HEK293 (cell line): ENCODE measurements at regions not wholly inside any gene's neighbourhood (a gene's known extent, or its start where the extent isn't known, plus 50 kb on each side); places are given as distances from the start of the nearest gene placed in this dataset.

ENCODE experiments used
- CTCF ChIA-PET: fragments of 350-600 bp; formaldehyde crosslinking; extraction: SDS; loops from one replicate; lab custom pipeline; 2021; ENCODE audit warnings: antibody characterized with exemption; lab: Yijun Ruan, JAX
- POLR2A ChIA-PET: fragments of 300-600 bp; formaldehyde crosslinking; extraction: SDS; loops from one replicate; lab custom pipeline; 2020; ENCODE audit warnings: antibody characterized with exemption, inconsistent platforms; lab: Yijun Ruan, JAX
- H3K27ac ChIP-seq: fragments of 200-500 bp; sonication (Bioruptor generic); 2 replicates; pipeline ENCODE4 v1.5.1; 2014; ENCODE audit warnings: low read depth, low read length, control low read depth, inconsistent platforms; ENCODE audit errors: extremely low read depth
- H3K36me3 ChIP-seq, 2 experiments: fragments of 200-500 bp in 1 of 2; sonication (Bioruptor generic) in 1 of 2; 1 replicate in 1 of 2; 2 replicates in 1 of 2; pipeline ENCODE4 v1.5.1; 2014 to 2017; ENCODE audit warnings: inconsistent platforms in 2 of 2, low read length in 2 of 2; ENCODE audit not compliant: control insufficient read depth in 2 of 2, insufficient read depth in 1 of 2
- H3K4me1 ChIP-seq: fragments of 200-500 bp; sonication (Bioruptor generic); 2 replicates; pipeline ENCODE4 v1.5.1; 2014; ENCODE audit warnings: mild to moderate bottlenecking, low read length, inconsistent platforms; ENCODE audit not compliant: control insufficient read depth, insufficient read depth
- H3K4me3 ChIP-seq: 2 replicates; pipeline ENCODE4 v1.5.1; 2011; ENCODE audit warnings: low read depth, mild to moderate bottlenecking, control low read depth, low read length, moderate library complexity
- H3K9me3 ChIP-seq: fragments of 200-500 bp; sonication (Bioruptor generic); 2 replicates; pipeline ENCODE4 v1.5.1; 2014; ENCODE audit warnings: low read depth, low read length, inconsistent platforms; ENCODE audit not compliant: control insufficient read depth, insufficient read depth
- ATF2 ChIP-seq: fragments of 450-650 bp; formaldehyde crosslinking; IDR thresholded peaks from 2 replicates; pipeline ENCODE4 v1.5.1; 2016; ENCODE audit warnings: missing biosample characterization, missing genetic modification characterization, low read depth
- BCL11A ChIP-seq: fragments of 450-650 bp; formaldehyde crosslinking; IDR thresholded peaks from 2 replicates; pipeline ENCODE4 v1.5.1; 2016; ENCODE audit warnings: low read depth, missing biosample characterization, missing genetic modification characterization
- BCL11B ChIP-seq: fragments of 450-650 bp; formaldehyde crosslinking; IDR thresholded peaks from 2 replicates; pipeline ENCODE4 v1.5.1; 2016; ENCODE audit warnings: low read depth, missing biosample characterization, missing genetic modification characterization
- GLI2 ChIP-seq: fragments of 450-650 bp; formaldehyde crosslinking; IDR thresholded peaks from 2 replicates; pipeline ENCODE4; 2017; ENCODE audit warnings: missing biosample characterization, missing genetic modification characterization, low read depth, borderline replicate concordance
- GLI4 ChIP-seq: fragments of 450-650 bp; formaldehyde crosslinking; IDR thresholded peaks from 2 replicates; pipeline ENCODE4 v1.5.1; 2016; ENCODE audit warnings: missing biosample characterization, missing genetic modification characterization
- KLF17 ChIP-seq: fragments of 450-650 bp; formaldehyde crosslinking; IDR thresholded peaks from 2 replicates; pipeline ENCODE4 v1.5.1; 2016; ENCODE audit warnings: missing biosample characterization, missing genetic modification characterization
- KLF8 ChIP-seq: fragments of 450-650 bp; formaldehyde crosslinking; IDR thresholded peaks from 2 replicates; pipeline ENCODE4 v1.5.1; 2016; ENCODE audit warnings: missing biosample characterization, missing genetic modification characterization
- KLF9 ChIP-seq: fragments of 450-650 bp; formaldehyde crosslinking; IDR thresholded peaks from 2 replicates; pipeline ENCODE4 v1.5.1; 2016; ENCODE audit warnings: missing biosample characterization, missing genetic modification characterization, low read depth
- MYNN ChIP-seq: fragments of 450-650 bp; formaldehyde crosslinking; IDR thresholded peaks from 2 replicates; pipeline ENCODE4 v1.5.1; 2016; ENCODE audit warnings: missing biosample characterization, missing genetic modification characterization, borderline replicate concordance
- MZF1 ChIP-seq: fragments of 450-650 bp; formaldehyde crosslinking; IDR thresholded peaks from 2 replicates; pipeline ENCODE4 v1.5.1; 2017; ENCODE audit warnings: missing biosample characterization, missing genetic modification characterization, borderline replicate concordance
- SCRT1 ChIP-seq: fragments of 450-650 bp; formaldehyde crosslinking; IDR thresholded peaks from 2 replicates; pipeline ENCODE4 v1.5.1; 2016; ENCODE audit warnings: missing biosample characterization, missing genetic modification characterization, borderline replicate concordance
- SCRT2 ChIP-seq: fragments of 450-650 bp; formaldehyde crosslinking; IDR thresholded peaks from 2 replicates; pipeline ENCODE4 v1.5.1; 2016; ENCODE audit warnings: missing biosample characterization, missing genetic modification characterization
- ZFHX2 ChIP-seq: fragments of 450-650 bp; formaldehyde crosslinking; conservative IDR thresholded peaks from 2 replicates; pipeline ENCODE4 v1.5.1; 2016; ENCODE audit warnings: missing biosample characterization, missing genetic modification characterization
- ZNF133 ChIP-seq: fragments of 450-650 bp; formaldehyde crosslinking; IDR thresholded peaks from 2 replicates; pipeline ENCODE4 v1.5.1; 2016; ENCODE audit warnings: missing biosample characterization, missing genetic modification characterization
- ZNF138 ChIP-seq: fragments of 450-650 bp; formaldehyde crosslinking; IDR thresholded peaks from 2 replicates; pipeline ENCODE4 v1.5.1; 2016; ENCODE audit warnings: missing biosample characterization, missing genetic modification characterization, borderline replicate concordance
- ZNF175 ChIP-seq: fragments of 450-650 bp; formaldehyde crosslinking; IDR thresholded peaks from 2 replicates; pipeline ENCODE4 v1.5.1; 2016; ENCODE audit warnings: missing biosample characterization, missing genetic modification characterization
- ZNF324 ChIP-seq: fragments of 450-650 bp; formaldehyde crosslinking; IDR thresholded peaks from 2 replicates; pipeline ENCODE4 v1.5.1; 2016; ENCODE audit warnings: missing biosample characterization, missing genetic modification characterization
- ZNF548 ChIP-seq: fragments of 450-650 bp; formaldehyde crosslinking; IDR thresholded peaks from 2 replicates; pipeline ENCODE4 v1.5.1; 2016; ENCODE audit warnings: missing biosample characterization, missing genetic modification characterization
- ZNF707 ChIP-seq: fragments of 450-650 bp; formaldehyde crosslinking; IDR thresholded peaks from 2 replicates; pipeline ENCODE4 v1.5.1; 2016; ENCODE audit warnings: missing biosample characterization, missing genetic modification characterization
- ZNF830 ChIP-seq: fragments of 450-650 bp; IDR thresholded peaks from 2 replicates; pipeline ENCODE4 v1.5.0; 2018; ENCODE audit warnings: missing biosample characterization, missing genetic modification characterization, low read depth, mild to moderate bottlenecking, moderate library complexity
- TF ChIP-seq, protein P1 (sequence below): fragments of 450-650 bp; formaldehyde crosslinking; IDR thresholded peaks from 2 replicates; pipeline ENCODE4 v1.5.1; 2016; ENCODE audit warnings: missing biosample characterization, missing genetic modification characterization, borderline replicate concordance

DNA sequence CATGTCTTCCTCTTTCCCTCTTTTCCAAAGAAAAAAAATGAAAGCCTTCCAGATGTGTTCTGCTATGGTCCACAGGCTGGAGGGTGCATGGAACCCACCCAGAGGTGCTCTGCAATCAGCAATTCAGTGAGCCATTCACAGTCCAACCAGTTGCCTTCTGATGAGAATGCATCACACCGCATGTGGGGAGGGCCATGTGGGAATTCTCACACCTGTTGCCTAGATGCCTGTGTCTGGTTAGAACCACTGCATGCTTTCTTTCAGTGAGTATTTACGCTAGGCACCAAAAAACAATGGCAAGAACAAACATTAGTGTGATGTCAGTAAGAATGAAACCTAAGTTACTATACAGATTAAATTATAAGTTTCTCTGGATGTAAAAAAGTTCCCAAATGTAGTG lies 311.6 kb upstream of the CDYL start:
- POLR2A ChIA-PET: no interaction called here
- Histone ChIP-seq H3K36me3 (no peaks in the 10 kb centered on the region), H3K27ac (no peak overlapping the region), H3K9me3 (no peaks in the 10 kb centered on the region), H3K4me1 (no peaks in the 10 kb centered on the region), H3K4me3 (no peak overlapping the region)
- TF ChIP-seq SCRT2 (peak; percentile 65; the same call in 1 of the 2 replicates), ZNF175 (no peak), SCRT1 (tag by site-specific recombination) (no peak), KLF8 (no peak)
- CTCF ChIA-PET: no interaction called here

DNA sequence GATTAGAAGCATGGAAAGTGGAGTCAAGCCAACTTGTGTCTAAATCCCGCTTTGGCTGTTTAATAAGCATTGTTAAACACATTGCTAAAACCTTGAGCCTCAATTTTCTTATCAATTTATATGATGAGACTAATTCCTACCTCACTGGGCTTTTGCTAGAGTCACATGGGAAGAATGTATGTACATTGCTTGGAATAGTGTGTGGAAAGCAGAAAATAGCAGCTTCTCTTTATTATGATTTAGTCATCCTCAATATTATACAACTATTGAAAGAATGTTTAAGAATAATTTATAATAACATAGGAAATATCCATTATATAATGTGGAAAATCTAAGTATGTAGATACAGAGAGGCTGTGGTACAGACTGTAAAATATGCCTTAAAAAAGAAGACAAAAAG lies 313.0 kb upstream of the CDYL start:
- no peak for TF ChIP-seq MZF1 (tag by site-specific recombination)
- TF ChIP-seq ZNF138: no peak
- no peak for TF ChIP-seq ZNF548 (tag by site-specific recombination)
- no peak for TF ChIP-seq BCL11B
- no peak for TF ChIP-seq ZNF830
- TF ChIP-seq BCL11A (tag by site-specific recombination): no peak
- no peak for TF ChIP-seq ZNF324 (tag by site-specific recombination)
- POLR2A ChIA-PET: no interaction called here
- Histone ChIP-seq H3K27ac (no peak overlapping the region), H3K4me3 (no peak overlapping the region), H3K36me3 (no peaks in the 10 kb centered on the region), H3K4me1 (no peaks in the 10 kb centered on the region), H3K9me3 (no peaks in the 10 kb centered on the region)
- CTCF ChIA-PET: no interaction called here

DNA sequence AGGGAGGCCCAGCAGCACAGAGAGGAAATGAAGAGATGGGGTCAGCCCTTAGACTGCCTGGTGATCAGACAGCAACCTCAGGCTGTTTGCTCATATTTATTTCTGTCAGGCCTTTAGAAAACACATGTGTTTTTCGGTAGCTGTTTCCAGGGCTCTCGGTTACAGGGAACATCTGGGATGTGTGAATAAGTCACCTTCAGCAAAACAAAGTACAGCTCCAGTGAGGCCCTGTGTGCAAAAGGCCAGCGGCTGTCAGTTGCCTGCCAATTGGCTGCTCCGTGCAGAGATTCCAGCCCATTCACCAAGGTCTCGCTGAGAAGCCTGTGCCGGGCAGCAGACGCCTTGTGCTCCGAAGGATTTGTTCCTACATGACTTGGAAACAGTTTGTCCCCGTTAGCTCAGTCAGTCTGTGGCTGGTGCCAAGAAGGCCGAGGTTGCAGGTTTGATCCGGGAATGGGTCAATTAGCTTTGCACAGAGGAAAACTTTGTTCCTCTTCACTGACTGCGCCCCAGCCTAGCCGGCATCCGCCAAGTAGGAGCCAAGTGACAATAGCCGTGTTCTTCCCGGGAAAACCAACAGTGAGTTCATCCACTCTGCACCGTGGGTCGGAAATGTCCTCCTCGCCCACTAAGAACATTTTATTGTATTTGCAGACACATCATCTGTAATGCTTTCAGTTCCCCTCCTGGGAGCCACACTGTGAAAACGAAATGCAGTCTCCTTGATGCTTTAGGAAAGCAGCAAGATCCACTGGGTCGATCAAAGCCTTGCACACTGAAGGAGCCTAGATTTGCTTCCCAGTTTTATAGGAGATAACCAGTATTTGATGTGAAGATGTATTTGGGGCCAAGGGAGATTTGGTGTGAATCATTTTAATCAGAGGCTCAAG lies 315.4 kb upstream of the CDYL start:
- Histone ChIP-seq H3K27ac (no peak overlapping the region), H3K4me1 (no peaks in the 10 kb centered on the region), H3K9me3 (no peaks in the 10 kb centered on the region), H3K4me3 (no peak overlapping the region), H3K36me3 (no peaks in the 10 kb centered on the region)
- ChIA-PET POLR2A (interaction anchor here (1.0 kb wide), 1 partner anchor 10 kb away, joined by 6 read pairs; no protein-coding TSS in a partner anchor), CTCF (no interaction called here)
- TF ChIP-seq, protein P1, sequence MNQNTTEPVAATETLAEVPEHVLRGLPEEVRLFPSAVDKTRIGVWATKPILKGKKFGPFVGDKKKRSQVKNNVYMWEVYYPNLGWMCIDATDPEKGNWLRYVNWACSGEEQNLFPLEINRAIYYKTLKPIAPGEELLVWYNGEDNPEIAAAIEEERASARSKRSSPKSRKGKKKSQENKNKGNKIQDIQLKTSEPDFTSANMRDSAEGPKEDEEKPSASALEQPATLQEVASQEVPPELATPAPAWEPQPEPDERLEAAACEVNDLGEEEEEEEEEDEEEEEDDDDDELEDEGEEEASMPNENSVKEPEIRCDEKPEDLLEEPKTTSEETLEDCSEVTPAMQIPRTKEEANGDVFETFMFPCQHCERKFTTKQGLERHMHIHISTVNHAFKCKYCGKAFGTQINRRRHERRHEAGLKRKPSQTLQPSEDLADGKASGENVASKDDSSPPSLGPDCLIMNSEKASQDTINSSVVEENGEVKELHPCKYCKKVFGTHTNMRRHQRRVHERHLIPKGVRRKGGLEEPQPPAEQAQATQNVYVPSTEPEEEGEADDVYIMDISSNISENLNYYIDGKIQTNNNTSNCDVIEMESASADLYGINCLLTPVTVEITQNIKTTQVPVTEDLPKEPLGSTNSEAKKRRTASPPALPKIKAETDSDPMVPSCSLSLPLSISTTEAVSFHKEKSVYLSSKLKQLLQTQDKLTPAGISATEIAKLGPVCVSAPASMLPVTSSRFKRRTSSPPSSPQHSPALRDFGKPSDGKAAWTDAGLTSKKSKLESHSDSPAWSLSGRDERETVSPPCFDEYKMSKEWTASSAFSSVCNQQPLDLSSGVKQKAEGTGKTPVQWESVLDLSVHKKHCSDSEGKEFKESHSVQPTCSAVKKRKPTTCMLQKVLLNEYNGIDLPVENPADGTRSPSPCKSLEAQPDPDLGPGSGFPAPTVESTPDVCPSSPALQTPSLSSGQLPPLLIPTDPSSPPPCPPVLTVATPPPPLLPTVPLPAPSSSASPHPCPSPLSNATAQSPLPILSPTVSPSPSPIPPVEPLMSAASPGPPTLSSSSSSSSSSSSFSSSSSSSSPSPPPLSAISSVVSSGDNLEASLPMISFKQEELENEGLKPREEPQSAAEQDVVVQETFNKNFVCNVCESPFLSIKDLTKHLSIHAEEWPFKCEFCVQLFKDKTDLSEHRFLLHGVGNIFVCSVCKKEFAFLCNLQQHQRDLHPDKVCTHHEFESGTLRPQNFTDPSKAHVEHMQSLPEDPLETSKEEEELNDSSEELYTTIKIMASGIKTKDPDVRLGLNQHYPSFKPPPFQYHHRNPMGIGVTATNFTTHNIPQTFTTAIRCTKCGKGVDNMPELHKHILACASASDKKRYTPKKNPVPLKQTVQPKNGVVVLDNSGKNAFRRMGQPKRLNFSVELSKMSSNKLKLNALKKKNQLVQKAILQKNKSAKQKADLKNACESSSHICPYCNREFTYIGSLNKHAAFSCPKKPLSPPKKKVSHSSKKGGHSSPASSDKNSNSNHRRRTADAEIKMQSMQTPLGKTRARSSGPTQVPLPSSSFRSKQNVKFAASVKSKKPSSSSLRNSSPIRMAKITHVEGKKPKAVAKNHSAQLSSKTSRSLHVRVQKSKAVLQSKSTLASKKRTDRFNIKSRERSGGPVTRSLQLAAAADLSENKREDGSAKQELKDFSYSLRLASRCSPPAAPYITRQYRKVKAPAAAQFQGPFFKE (tag by site-specific recombination): no peak
- TF ChIP-seq ZNF133 (tag by site-specific recombination) (no peak), GLI2 (tag by site-specific recombination) (no peak), ZNF707 (tag by site-specific recombination) (no peak), KLF9 (tag by site-specific recombination) (no peak), KLF17 (tag by site-specific recombination) (no peak), ZFHX2 (tag by site-specific recombination) (no peak), ATF2 (tag by site-specific recombination) (no peak), GLI4 (tag by site-specific recombination) (no peak), MYNN (tag by site-specific recombination) (no peak)
